ENCODE measurements at regions not wholly inside any gene's neighbourhood (a gene's known extent, or its start where the extent isn't known, plus 50 kb on each side); places are given as distances from the start of the nearest gene placed in this dataset.

- TF ChIP-seq, protein P1, sequence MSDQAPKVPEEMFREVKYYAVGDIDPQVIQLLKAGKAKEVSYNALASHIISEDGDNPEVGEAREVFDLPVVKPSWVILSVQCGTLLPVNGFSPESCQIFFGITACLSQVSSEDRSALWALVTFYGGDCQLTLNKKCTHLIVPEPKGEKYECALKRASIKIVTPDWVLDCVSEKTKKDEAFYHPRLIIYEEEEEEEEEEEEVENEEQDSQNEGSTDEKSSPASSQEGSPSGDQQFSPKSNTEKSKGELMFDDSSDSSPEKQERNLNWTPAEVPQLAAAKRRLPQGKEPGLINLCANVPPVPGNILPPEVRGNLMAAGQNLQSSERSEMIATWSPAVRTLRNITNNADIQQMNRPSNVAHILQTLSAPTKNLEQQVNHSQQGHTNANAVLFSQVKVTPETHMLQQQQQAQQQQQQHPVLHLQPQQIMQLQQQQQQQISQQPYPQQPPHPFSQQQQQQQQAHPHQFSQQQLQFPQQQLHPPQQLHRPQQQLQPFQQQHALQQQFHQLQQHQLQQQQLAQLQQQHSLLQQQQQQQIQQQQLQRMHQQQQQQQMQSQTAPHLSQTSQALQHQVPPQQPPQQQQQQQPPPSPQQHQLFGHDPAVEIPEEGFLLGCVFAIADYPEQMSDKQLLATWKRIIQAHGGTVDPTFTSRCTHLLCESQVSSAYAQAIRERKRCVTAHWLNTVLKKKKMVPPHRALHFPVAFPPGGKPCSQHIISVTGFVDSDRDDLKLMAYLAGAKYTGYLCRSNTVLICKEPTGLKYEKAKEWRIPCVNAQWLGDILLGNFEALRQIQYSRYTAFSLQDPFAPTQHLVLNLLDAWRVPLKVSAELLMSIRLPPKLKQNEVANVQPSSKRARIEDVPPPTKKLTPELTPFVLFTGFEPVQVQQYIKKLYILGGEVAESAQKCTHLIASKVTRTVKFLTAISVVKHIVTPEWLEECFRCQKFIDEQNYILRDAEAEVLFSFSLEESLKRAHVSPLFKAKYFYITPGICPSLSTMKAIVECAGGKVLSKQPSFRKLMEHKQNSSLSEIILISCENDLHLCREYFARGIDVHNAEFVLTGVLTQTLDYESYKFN (CRISPR knock-in tag; conservative IDR thresholded peaks at IDR 0.05): peak; percentile 63; the same call in 1 of the 2 replicates
- TF ChIP-seq ZNF160 (CRISPR knock-in tag; IDR thresholded peaks at IDR 0.05) (no peak), SP5 (CRISPR knock-in tag; IDR thresholded peaks at IDR 0.05; ENCODE audit: borderline replicate concordance, low read depth) (no peak; the same call in 1 of the 2 replicates), KMT2A (CRISPR knock-in tag; IDR thresholded peaks at IDR 0.05) (peak; percentile 57; the same call in 1 of the 2 replicates), ZNF207 (IDR thresholded peaks at IDR 0.05; ENCODE audit: borderline replicate concordance) (no peak), POLR2G (IDR thresholded peaks at IDR 0.05; ENCODE audit: low read depth, low read length) (peak; percentile 38; the same call in 1 of the 2 replicates), SATB2 (CRISPR knock-in tag; IDR thresholded peaks at IDR 0.05) (peak; percentile 20; the same call in 1 of the 2 replicates), ZNF253 (CRISPR knock-in tag; IDR thresholded peaks at IDR 0.05; ENCODE audit: borderline replicate concordance) (no peak), HBP1 (CRISPR knock-in tag; IDR thresholded peaks at IDR 0.05; ENCODE audit: low read depth) (0 out of 2 replicates have a peak, but pooled peaks have one; percentile 42), HIVEP1 (CRISPR knock-in tag; IDR thresholded peaks at IDR 0.05) (no peak), HNF4G (IDR thresholded peaks at IDR 0.05; ENCODE audit: borderline replicate concordance, low read depth, low read length) (no peak), HNF4G (CRISPR knock-in tag; IDR thresholded peaks at IDR 0.05; ENCODE audit: borderline replicate concordance, low read depth) (peak; percentile 60; the same call in 1 of the 2 replicates), RFXANK (CRISPR knock-in tag; IDR thresholded peaks at IDR 0.05) (no peak), ZNF598 (CRISPR knock-in tag; IDR thresholded peaks at IDR 0.05; ENCODE audit: borderline replicate concordance) (peak; percentile 97)
- TF ChIP-seq, protein P2, sequence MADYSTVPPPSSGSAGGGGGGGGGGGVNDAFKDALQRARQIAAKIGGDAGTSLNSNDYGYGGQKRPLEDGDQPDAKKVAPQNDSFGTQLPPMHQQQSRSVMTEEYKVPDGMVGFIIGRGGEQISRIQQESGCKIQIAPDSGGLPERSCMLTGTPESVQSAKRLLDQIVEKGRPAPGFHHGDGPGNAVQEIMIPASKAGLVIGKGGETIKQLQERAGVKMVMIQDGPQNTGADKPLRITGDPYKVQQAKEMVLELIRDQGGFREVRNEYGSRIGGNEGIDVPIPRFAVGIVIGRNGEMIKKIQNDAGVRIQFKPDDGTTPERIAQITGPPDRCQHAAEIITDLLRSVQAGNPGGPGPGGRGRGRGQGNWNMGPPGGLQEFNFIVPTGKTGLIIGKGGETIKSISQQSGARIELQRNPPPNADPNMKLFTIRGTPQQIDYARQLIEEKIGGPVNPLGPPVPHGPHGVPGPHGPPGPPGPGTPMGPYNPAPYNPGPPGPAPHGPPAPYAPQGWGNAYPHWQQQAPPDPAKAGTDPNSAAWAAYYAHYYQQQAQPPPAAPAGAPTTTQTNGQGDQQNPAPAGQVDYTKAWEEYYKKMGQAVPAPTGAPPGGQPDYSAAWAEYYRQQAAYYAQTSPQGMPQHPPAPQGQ (CRISPR knock-in tag; IDR thresholded peaks at IDR 0.05; ENCODE audit: borderline replicate concordance): peak; percentile 57; the same call in 1 of the 2 replicates
- TF ChIP-seq, protein P3, sequence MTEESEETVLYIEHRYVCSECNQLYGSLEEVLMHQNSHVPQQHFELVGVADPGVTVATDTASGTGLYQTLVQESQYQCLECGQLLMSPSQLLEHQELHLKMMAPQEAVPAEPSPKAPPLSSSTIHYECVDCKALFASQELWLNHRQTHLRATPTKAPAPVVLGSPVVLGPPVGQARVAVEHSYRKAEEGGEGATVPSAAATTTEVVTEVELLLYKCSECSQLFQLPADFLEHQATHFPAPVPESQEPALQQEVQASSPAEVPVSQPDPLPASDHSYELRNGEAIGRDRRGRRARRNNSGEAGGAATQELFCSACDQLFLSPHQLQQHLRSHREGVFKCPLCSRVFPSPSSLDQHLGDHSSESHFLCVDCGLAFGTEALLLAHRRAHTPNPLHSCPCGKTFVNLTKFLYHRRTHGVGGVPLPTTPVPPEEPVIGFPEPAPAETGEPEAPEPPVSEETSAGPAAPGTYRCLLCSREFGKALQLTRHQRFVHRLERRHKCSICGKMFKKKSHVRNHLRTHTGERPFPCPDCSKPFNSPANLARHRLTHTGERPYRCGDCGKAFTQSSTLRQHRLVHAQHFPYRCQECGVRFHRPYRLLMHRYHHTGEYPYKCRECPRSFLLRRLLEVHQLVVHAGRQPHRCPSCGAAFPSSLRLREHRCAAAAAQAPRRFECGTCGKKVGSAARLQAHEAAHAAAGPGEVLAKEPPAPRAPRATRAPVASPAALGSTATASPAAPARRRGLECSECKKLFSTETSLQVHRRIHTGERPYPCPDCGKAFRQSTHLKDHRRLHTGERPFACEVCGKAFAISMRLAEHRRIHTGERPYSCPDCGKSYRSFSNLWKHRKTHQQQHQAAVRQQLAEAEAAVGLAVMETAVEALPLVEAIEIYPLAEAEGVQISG (CRISPR knock-in tag; IDR thresholded peaks at IDR 0.05): peak; percentile 43; the same call in 1 of the 2 replicates
- TF ChIP-seq, protein P4, sequence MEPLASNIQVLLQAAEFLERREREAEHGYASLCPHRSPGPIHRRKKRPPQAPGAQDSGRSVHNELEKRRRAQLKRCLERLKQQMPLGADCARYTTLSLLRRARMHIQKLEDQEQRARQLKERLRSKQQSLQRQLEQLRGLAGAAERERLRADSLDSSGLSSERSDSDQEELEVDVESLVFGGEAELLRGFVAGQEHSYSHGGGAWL (CRISPR knock-in tag; IDR thresholded peaks at IDR 0.05): peak; percentile 35; the same call in 1 of the 2 replicates
Measured at GRCh38 chr2:39516347-39517101, 79.4 kb upstream of the MAP4K3 start (continued).
